Left forelimb (tissue), 1 donor: ENCODE measurements at regions not wholly inside any gene's neighbourhood (a gene's known extent, or its start where the extent isn't known, plus 50 kb on each side); places are given as distances from the start of the nearest gene placed in this dataset.
A peak's percentile ranks its signal among the peaks of the same experiment; 100 is the strongest.

ENCODE experiments used
- DNase-seq: peaks from one replicate; pipeline ENCODE4 v3.0.0-alpha.2; 2018; ENCODE audit warnings: low spot score

GRCh38 chr10:128803790-128804189 is 663.3 kb upstream of the MGMT start:
- DNase-seq, result no peak

- DNase-seq, result no peak
These were observed 662.6 kb upstream of the MGMT start for GRCh38 chr10:128804411-128804810.

GRCh38 chr10:128808921-128809440 is 658.1 kb upstream of the MGMT start:
- DNase-seq, result no peak

- no peak for DNase-seq
These were observed 655.5 kb upstream of the MGMT start for GRCh38 chr10:128811511-128811910.

- DNase-seq, result peak; percentile 78
These were observed 655.0 kb upstream of the MGMT start for GRCh38 chr10:128812000-128812399.

GRCh38 chr10:128813574-128813973 is 653.5 kb upstream of the MGMT start:
- DNase-seq, result no peak

GRCh38 chr10:128814024-128814423 is 653.0 kb upstream of the MGMT start:
- DNase-seq, result no peak

- DNase-seq, result no peak
These were observed 652.3 kb upstream of the MGMT start for GRCh38 chr10:128814782-128815181.

- DNase-seq, result no peak
These were observed 650.3 kb upstream of the MGMT start for GRCh38 chr10:128816726-128817125.

- DNase-seq, result no peak
These were observed 649.4 kb upstream of the MGMT start for GRCh38 chr10:128817636-128818035.

GRCh38 chr10:128820663-128821062 is 646.4 kb upstream of the MGMT start:
- DNase-seq, result no peak

- no peak for DNase-seq
These were observed 643.8 kb upstream of the MGMT start for GRCh38 chr10:128823201-128823600.

GRCh38 chr10:128825626-128826025 is 641.4 kb upstream of the MGMT start:
- no peak for DNase-seq

- no peak for DNase-seq
These were observed 633.4 kb upstream of the MGMT start for GRCh38 chr10:128833671-128834070.

GRCh38 chr10:128835361-128835760 is 631.7 kb upstream of the MGMT start:
- DNase-seq, result no peak

GRCh38 chr10:128837478-128837877 is 629.6 kb upstream of the MGMT start:
- DNase-seq, result no peak

GRCh38 chr10:128839134-128839533 is 627.9 kb upstream of the MGMT start:
- no peak for DNase-seq

- DNase-seq, result no peak
These were observed 627.3 kb upstream of the MGMT start for GRCh38 chr10:128839701-128840100.

GRCh38 chr10:128843972-128844371 is 623.1 kb upstream of the MGMT start:
- no peak for DNase-seq

- DNase-seq, result no peak
These were observed 620.1 kb upstream of the MGMT start for GRCh38 chr10:128846927-128847326.

GRCh38 chr10:128848810-128849209 is 618.2 kb upstream of the MGMT start:
- peak; percentile 82 for DNase-seq

GRCh38 chr10:128850647-128851046 is 616.4 kb upstream of the MGMT start:
- DNase-seq, result no peak

- DNase-seq, result no peak
These were observed 615.8 kb upstream of the MGMT start for GRCh38 chr10:128851281-128851680.

GRCh38 chr10:128851726-128852125 is 615.3 kb upstream of the MGMT start:
- no peak for DNase-seq

GRCh38 chr10:128852449-128852848 is 614.6 kb upstream of the MGMT start:
- DNase-seq, result no peak
